Keratinocyte (primary cell): ENCODE measurements at regions not wholly inside any gene's neighbourhood (a gene's known extent, or its start where the extent isn't known, plus 50 kb on each side); places are given as distances from the start of the nearest gene placed in this dataset.

Experiments used
- DNase-seq: peaks from one replicate; pipeline ENCODE4 v3.0.0-alpha.2; 2011; ENCODE audit warnings: low read depth, missing footprints, low spot score
- FAIRE-seq: peaks from 2 replicates; lab custom pipeline; 2011; peaks lifted over from hg19 to GRCh38; lab: Jason Lieb, UNC
- H2AFZ ChIP-seq: 2 replicates; pipeline ENCODE4 v1.6.0; 2012; ENCODE audit warnings: low read length, control low read depth, inconsistent platforms; ENCODE audit not compliant: control insufficient read depth
- H3K27ac ChIP-seq: 2 replicates; pipeline ENCODE4 v1.5.1; 2011; ENCODE audit warnings: low read length; ENCODE audit not compliant: control insufficient read depth, insufficient read depth
- H3K27me3 ChIP-seq: 3 replicates; pipeline ENCODE4 v1.6.0; 2011; ENCODE audit warnings: low read length; ENCODE audit not compliant: control insufficient read depth, insufficient read depth; ENCODE audit errors: extremely low read depth
- H3K36me3 ChIP-seq, 2 experiments: 2 replicates in 1 of 2; 3 replicates in 1 of 2; pipeline ENCODE4 v1.5.1; 2011; ENCODE audit warnings: low read length in 2 of 2, mild to moderate bottlenecking in 1 of 2; ENCODE audit not compliant: control insufficient read depth in 2 of 2, insufficient read depth in 2 of 2; ENCODE audit errors: extremely low read depth in 1 of 2
- H3K4me1 ChIP-seq: 3 replicates; pipeline ENCODE4 v1.5.1; 2011; ENCODE audit warnings: low read length; ENCODE audit not compliant: control insufficient read depth, insufficient read depth; ENCODE audit errors: extremely low read depth
- H3K4me2 ChIP-seq: 3 replicates; pipeline ENCODE4 v1.6.0; 2011; ENCODE audit warnings: low read depth, low read length; ENCODE audit not compliant: control insufficient read depth, insufficient read depth; ENCODE audit errors: extremely low read depth
- H3K4me3 ChIP-seq, 3 experiments: fragments of 200-600 bp in 1 of 3; sonication (generic) in 1 of 3; 2 replicates in 2 of 3; 3 replicates in 1 of 3; pipeline ENCODE4 v1.5.1; 2011 to 2016; ENCODE audit warnings: low read length in 3 of 3, mild to moderate bottlenecking in 3 of 3, control low read depth in 2 of 3, inconsistent platforms in 1 of 3, low read depth in 1 of 3, mixed read lengths in 1 of 3, mixed run types in 1 of 3, moderate library complexity in 1 of 3; ENCODE audit not compliant: control insufficient read depth in 2 of 3, insufficient read depth in 2 of 3; ENCODE audit errors: extremely low read depth in 1 of 3
- H3K79me2 ChIP-seq: 2 replicates; pipeline ENCODE4 v1.6.0; 2012; ENCODE audit warnings: low read length; ENCODE audit not compliant: control insufficient read depth, insufficient read depth
- H3K9ac ChIP-seq: 3 replicates; pipeline ENCODE4 v1.6.0; 2011; ENCODE audit warnings: low read length; ENCODE audit not compliant: control insufficient read depth, insufficient read depth; ENCODE audit errors: extremely low read depth
- H3K9me1 ChIP-seq: 3 replicates; pipeline ENCODE4 v1.6.0; 2011; ENCODE audit warnings: low read length; ENCODE audit not compliant: control insufficient read depth, insufficient read depth; ENCODE audit errors: extremely low read depth
- H3K9me3 ChIP-seq: 2 replicates; pipeline ENCODE4 v1.5.1; 2012; ENCODE audit warnings: low read depth, low read length; ENCODE audit not compliant: control insufficient read depth
- H4K20me1 ChIP-seq: 3 replicates; pipeline ENCODE4 v1.6.0; 2011; ENCODE audit warnings: low read length; ENCODE audit not compliant: control insufficient read depth, insufficient read depth; ENCODE audit errors: extremely low read depth
- EZH2 ChIP-seq: IDR thresholded peaks from one replicate; pipeline ENCODE4 v1.6.1; 2012; ENCODE audit warnings: inconsistent platforms, mild to moderate bottlenecking, low read length, moderate library complexity
- dilution Hi-C: fragments of 300-500 bp; cut with MboI; formaldehyde crosslinking; loops from one replicate; pipeline ENCODE4 v1.7.0; 2020; ENCODE audit warnings: low sequenced_read_pairs; ENCODE audit not compliant: extremely low pct_ligation_motif_present
- TF ChIP-seq, protein P1 (sequence below), 3 experiments: IDR thresholded peaks in 1 of 3; conservative IDR thresholded peaks in 1 of 3; optimal IDR thresholded peaks in 1 of 3; 2 replicates in 2 of 3; 3 replicates in 1 of 3; pipeline versions ENCODE3 to v1.5.1; 2011; ENCODE audit warnings: low read length in 3 of 3, mild to moderate bottlenecking in 3 of 3, moderate library complexity in 2 of 3, control low read depth in 1 of 3, inconsistent platforms in 1 of 3; ENCODE audit not compliant: insufficient read depth in 2 of 3; ENCODE audit errors: extremely low read depth in 1 of 3

DNA sequence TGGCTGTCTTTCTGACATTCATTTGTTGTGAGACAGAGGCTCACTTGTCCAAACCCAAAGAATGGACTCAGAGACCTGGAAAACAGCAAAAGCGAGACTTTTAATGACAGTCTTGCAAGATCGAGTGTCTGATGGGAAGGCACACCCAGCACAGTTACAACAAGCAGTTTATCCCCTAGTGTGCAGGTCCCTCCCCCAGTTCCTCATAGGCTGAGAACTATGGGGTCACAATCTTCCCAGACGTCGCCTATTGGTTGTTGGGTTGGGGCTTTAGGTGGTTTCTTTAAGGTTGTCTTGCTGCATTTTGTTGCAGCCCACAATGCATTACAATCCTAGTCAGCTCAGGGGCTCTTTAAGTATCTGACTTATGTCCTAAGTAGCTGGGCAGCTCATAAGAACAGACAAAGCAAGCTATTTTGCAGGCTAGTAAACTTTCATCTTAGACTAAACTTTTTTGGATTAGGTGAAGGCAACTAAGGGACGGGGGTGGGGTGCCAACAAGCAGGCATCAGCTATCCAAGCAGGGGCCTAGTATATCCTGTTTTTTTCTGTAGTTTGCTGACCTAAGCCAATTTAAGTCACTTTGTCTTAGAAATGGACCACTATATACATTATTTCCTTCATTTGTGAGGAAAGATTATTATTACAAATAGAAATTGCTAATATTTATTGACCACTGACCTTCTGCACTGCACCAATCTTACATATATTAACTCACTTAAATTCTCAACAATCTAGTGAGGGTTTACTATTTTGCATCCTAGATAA, 151.8 kb downstream of the SETD4 start:
- no peaks in the 10 kb centered on the region for H3K9me3 ChIP-seq
- DNase-seq = no peak
- no peaks in the 10 kb centered on the region for H3K4me1 ChIP-seq
- no peak for FAIRE-seq
- H3K36me3 ChIP-seq = no peaks in the 10 kb centered on the region
- no peaks in the 10 kb centered on the region for H3K79me2 ChIP-seq
- no peak overlapping the region for H3K27ac ChIP-seq
- no peak overlapping the region for H3K4me2 ChIP-seq
- dilution Hi-C loops = no loop called here
- H2AFZ ChIP-seq = no peak overlapping the region
- peaks cover 3% of the 10 kb centered on the region for H3K27me3 ChIP-seq
- H3K9me1 ChIP-seq = no peaks in the 10 kb centered on the region
- no peak overlapping the region for H3K9ac ChIP-seq
- TF ChIP-seq, protein P1, sequence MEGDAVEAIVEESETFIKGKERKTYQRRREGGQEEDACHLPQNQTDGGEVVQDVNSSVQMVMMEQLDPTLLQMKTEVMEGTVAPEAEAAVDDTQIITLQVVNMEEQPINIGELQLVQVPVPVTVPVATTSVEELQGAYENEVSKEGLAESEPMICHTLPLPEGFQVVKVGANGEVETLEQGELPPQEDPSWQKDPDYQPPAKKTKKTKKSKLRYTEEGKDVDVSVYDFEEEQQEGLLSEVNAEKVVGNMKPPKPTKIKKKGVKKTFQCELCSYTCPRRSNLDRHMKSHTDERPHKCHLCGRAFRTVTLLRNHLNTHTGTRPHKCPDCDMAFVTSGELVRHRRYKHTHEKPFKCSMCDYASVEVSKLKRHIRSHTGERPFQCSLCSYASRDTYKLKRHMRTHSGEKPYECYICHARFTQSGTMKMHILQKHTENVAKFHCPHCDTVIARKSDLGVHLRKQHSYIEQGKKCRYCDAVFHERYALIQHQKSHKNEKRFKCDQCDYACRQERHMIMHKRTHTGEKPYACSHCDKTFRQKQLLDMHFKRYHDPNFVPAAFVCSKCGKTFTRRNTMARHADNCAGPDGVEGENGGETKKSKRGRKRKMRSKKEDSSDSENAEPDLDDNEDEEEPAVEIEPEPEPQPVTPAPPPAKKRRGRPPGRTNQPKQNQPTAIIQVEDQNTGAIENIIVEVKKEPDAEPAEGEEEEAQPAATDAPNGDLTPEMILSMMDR (optimal IDR thresholded peaks at IDR 0.05 in 1 of 3, IDR thresholded peaks at IDR 0.05 in 1 of 3, conservative IDR thresholded peaks at IDR 0.05 in 1 of 3; ENCODE audit: extremely low read depth in 1 of 3, insufficient read depth in 2 of 3, low read length in 3 of 3) = no peak
- TF ChIP-seq EZH2 = no peak
- H3K4me3 ChIP-seq = no peak overlapping the region
- no peaks in the 10 kb centered on the region for H4K20me1 ChIP-seq

DNA sequence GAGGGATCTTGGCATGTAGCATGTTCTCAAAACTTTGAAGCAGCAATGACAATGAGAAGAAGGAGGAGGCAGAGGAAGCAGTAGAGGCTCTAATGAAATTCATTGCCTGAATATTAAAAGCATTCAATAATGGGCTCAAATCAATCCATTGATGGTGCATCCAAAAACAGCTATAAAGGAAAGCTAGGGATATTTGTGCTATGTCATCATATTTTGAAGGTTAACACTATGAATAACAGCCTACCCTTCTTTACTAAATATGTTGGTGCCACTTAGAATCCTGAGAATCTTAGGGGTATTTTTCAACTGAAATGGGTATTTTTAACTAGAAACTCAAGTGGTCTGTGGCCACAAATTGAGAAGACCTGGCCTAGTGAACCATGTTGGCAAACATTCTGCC, 153.7 kb downstream of the SETD4 start:
- Histone ChIP-seq H3K4me3 (no peak overlapping the region), H4K20me1 (no peaks in the 10 kb centered on the region), H3K36me3 (no peaks in the 10 kb centered on the region), H3K4me2 (no peak overlapping the region), H3K27ac (no peak overlapping the region), H3K4me1 (no peaks in the 10 kb centered on the region), H3K9ac (no peak overlapping the region), H3K27me3 (peaks cover under 1% of the 10 kb centered on the region), H3K9me3 (no peaks in the 10 kb centered on the region), H2AFZ (no peak overlapping the region), H3K9me1 (no peaks in the 10 kb centered on the region), H3K79me2 (no peaks in the 10 kb centered on the region)
- no peak for FAIRE-seq
- TF ChIP-seq, protein P1 (optimal IDR thresholded peaks at IDR 0.05 in 1 of 3, IDR thresholded peaks at IDR 0.05 in 1 of 3, conservative IDR thresholded peaks at IDR 0.05 in 1 of 3; ENCODE audit: extremely low read depth in 1 of 3, insufficient read depth in 2 of 3, low read length in 3 of 3) = no peak
- TF ChIP-seq EZH2 = no peak
- no peak for DNase-seq
- dilution Hi-C loops = no loop called here
